Activated CD4-positive, alpha-beta T cell treated with anti-CD3 and anti-CD28 coated beads, Interleukin-10, Interleukin-2, amounts not matched to agents 100 ng/mL and 50 ng/mL, durations not matched to agents 16 hours and 8 hours (primary cell): ENCODE measurements at regions not wholly inside any gene's neighbourhood (a gene's known extent, or its start where the extent isn't known, plus 50 kb on each side); places are given as distances from the start of the nearest gene placed in this dataset.

Source experiments
- DNase-seq: peaks from one replicate; pipeline ENCODE4 v3.0.0-alpha.2; 2020

DNA sequence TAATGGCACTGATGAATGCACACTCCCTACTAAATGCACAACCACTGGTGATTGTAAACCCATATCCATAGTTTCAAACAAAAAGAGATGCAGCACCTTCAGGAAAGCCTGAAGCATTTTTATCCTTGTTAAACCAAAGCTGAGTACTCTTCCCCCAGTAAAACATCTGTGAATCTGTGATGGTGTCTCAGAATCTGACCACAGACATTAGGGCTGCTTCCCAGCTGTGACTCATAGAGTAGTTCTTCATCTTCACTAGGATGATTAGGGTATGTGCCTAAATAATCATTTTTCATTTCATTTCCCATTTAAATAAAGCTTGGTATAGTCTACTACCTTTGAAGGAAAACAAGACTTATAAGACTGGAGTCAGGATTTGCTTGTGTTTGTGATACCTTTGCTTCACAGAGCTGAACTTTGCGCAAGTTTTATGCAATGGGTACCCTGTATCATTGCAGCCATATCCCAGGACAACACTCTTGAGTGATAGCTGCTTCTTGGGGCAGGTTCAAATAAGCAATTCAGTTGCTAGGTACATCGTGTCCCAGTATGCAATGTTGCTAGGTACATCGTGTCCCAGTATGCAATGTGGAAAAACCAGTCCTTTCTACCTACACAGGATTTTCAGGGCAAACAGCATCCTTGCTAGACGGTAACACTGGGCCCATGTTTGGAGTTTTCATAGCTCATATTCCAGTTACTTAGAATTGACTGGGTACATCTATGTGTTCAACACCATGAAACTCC lies 277.1 kb downstream of the IRS2 start:
- no peak for DNase-seq

- no peak for DNase-seq
Observed at GRCh38 chr13:109500146-109500773, 286.1 kb downstream of the IRS2 start.

DNA sequence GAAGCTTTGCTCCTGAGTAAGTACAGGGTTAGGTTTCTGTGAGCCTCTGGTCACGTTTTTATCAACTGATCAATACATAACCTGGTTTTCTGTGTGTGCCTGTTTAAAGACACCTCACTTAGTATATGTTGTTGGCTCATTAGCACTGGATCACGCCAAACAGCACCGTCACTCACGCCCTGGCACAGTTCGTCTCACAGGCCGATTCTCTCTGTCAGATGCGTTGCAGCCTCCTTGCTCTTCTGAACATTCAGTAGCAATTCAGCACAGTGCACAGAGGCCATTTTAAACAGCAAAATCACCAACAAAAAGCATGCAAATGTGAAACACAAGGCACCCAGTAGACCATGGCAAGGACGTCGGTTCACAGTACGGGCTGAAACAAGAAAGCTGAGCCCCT lies 288.5 kb downstream of the IRS2 start:
- DNase-seq = no peak

GRCh38 chr13:109496216-109496615 lies 290.2 kb downstream of the IRS2 start:
- DNase-seq = no peak

DNA sequence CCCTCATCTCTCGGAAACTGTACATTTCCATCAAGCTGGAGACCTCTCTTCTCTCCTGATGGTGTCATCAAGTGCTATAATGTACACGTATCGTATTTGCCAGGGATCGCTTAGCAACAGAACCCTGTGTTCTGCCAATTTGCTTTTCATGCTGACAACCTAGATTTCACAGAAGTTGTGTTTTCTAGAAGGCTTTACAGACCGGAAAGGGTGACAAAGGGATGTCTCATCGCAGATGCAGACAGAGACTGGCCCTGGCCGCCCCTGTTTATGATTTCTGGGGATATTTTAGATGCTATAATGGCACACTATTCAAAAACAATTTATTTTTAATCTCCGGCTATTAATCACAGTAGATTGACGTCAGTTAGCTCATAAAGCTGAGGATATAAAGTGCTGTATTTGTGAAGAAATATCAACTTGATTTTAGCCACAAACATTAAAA lies 291.4 kb downstream of the IRS2 start:
- no peak for DNase-seq

- DNase-seq = no peak
Observed at GRCh38 chr13:109485136-109485794, 301.1 kb downstream of the IRS2 start.

- DNase-seq = no peak
Observed at GRCh38 chr13:109483284-109483683, 303.1 kb downstream of the IRS2 start.

DNA sequence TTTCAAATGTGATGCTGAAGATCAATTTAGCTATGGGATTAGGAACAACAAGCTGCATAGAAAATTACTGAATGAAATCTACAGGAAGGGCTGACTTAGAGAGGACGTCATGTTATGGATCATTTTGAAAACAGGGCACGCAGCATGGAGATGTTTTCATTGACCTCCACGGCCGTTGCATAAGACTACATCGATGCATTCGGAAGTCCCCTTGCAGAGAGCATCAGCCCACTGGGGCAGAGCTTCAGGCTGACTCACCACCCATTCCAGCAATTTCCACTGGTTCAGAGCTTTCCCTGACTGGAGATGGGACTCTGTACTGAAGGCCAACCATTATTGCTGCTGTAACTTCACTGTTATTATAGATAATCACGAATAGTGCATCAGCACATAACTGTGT lies 305.3 kb downstream of the IRS2 start:
- DNase-seq = no peak

GRCh38 chr13:109480011-109480955 lies 306.1 kb downstream of the IRS2 start:
- DNase-seq = no peak

DNA sequence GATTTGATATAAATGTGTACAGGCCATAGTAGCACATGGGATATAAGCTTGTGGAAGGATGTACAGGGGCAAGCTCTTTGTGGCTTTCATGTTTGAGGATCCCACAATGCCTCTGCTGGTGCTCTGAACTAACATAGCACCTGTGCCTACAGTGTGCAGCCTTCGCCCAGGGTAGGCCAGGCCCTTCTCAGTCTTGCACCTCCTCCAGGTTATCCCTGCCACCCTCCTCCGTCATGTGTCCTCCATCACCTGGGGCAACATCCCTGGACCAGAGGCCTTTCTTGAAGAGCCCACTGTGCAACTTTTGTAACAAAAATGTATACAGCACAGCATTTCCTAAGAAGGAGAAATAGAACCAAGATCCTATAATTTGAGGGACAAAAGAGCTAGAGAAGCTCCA lies 306.8 kb downstream of the IRS2 start:
- DNase-seq = no peak

GRCh38 chr13:109476001-109476400 lies 310.4 kb downstream of the IRS2 start:
- DNase-seq = no peak

GRCh38 chr13:109468123-109468522 lies 318.3 kb downstream of the IRS2 start:
- no peak for DNase-seq

GRCh38 chr13:109465148-109465547 lies 321.2 kb downstream of the IRS2 start:
- DNase-seq = no peak

GRCh38 chr13:109454167-109454917 lies 332.0 kb downstream of the IRS2 start:
- DNase-seq = no peak

DNA sequence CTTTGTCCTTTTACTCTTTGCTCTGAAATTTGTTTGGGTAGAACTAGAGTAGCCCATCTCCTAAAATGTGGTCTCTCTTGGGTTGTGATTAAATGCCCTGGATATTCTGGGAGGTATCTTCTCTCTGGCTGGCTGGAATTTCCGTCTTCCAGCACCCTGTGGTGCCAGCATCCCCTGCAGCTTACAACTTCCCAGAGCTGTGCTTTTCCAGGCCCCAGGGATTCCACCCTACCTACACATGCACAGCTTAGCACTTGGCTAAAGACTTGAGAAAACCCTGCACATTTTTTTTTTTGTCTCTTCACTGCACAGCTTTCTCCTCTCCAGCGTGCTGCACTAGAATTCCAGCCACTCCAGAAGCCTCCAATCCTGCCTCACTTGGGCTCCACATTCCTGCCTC lies 334.7 kb downstream of the IRS2 start:
- no peak for DNase-seq

GRCh38 chr13:109448629-109449028 lies 337.8 kb downstream of the IRS2 start:
- DNase-seq = no peak

- no peak for DNase-seq
Observed at GRCh38 chr13:109447667-109448066, 338.7 kb downstream of the IRS2 start.

- DNase-seq = no peak
Observed at GRCh38 chr13:109440320-109440719, 346.1 kb downstream of the IRS2 start.

- DNase-seq = no peak
Observed at GRCh38 chr13:109439813-109440212, 346.6 kb downstream of the IRS2 start.

GRCh38 chr13:109436841-109437240 lies 349.5 kb downstream of the IRS2 start:
- no peak for DNase-seq

DNA sequence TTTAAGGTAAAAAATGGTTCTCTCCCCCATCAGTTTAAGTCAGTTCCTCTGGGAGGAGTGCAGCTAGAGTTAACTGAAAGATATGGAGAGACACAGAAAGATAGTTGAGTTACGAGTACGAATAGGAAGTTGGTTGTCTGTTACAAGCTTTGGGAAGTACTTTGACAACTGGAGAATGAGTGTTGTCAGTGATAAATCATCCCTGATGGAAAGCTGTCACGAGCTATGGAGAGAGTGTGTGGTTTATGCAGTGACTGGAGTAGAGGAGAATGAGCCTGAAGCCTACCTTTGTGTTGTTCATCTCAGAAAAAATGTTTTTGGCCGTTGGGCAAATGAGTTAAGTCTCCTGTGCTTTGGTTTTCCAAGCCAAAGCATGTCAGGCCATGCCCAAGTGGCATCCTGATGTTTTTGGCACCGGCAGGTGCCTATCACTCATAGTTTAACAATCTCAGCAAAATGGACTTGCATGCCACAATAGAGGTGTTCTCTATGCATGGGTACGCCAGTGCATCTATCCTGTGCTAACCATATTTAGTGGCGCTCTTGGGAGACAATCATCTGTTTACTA lies 350.2 kb downstream of the IRS2 start:
- DNase-seq = no peak

- no peak for DNase-seq
Observed at GRCh38 chr13:109431217-109431616, 355.2 kb downstream of the IRS2 start.
